Endothelial cell (in vitro differentiated cells): ENCODE measurements at regions not wholly inside any gene's neighbourhood (a gene's known extent, or its start where the extent isn't known, plus 50 kb on each side); places are given as distances from the start of the nearest gene placed in this dataset.

ENCODE experiments used
- DNase-seq: peaks from one replicate; pipeline ENCODE4 v3.0.0; 2021; ENCODE audit warnings: low spot score
- H3K27ac Mint-ChIP-seq: one replicate; pipeline ENCODE4 v1.8.0; 2021; ENCODE audit warnings: mixed read lengths, inconsistent platforms; ENCODE audit not compliant: unreplicated experiment
- H3K27me3 Mint-ChIP-seq: one replicate; pipeline ENCODE4 v1.8.0; 2021; ENCODE audit warnings: mild to moderate bottlenecking, moderate library complexity, mixed read lengths, inconsistent platforms; ENCODE audit not compliant: unreplicated experiment
- H3K36me3 Mint-ChIP-seq: one replicate; pipeline ENCODE4 v1.8.0; 2021; ENCODE audit warnings: mild to moderate bottlenecking, low read depth, mixed read lengths, inconsistent platforms; ENCODE audit not compliant: unreplicated experiment
- H3K4me1 Mint-ChIP-seq: one replicate; pipeline ENCODE4 v1.8.0; 2021; ENCODE audit warnings: mild to moderate bottlenecking, mixed read lengths, inconsistent platforms; ENCODE audit not compliant: unreplicated experiment
- H3K4me3 Mint-ChIP-seq: one replicate; pipeline ENCODE4 v1.8.0; 2021; ENCODE audit warnings: mild to moderate bottlenecking, mixed read lengths, inconsistent platforms; ENCODE audit not compliant: unreplicated experiment
- H3K9me3 Mint-ChIP-seq: one replicate; pipeline ENCODE4 v1.8.0; 2021; ENCODE audit warnings: mixed read lengths, inconsistent platforms; ENCODE audit not compliant: unreplicated experiment
- CTCF ChIP-seq: fragments of 200-600 bp; sonication (generic); IDR thresholded peaks from one replicate; pipeline ENCODE4 v1.5.0; 2021; ENCODE audit warnings: antibody characterized with exemption; ENCODE audit not compliant: unreplicated experiment

GRCh38 chr18:45227001-45227742, 388.1 kb upstream of the SLC14A2 start:
- no peak for DNase-seq
- no peaks in the 10 kb centered on the region for H3K9me3 Mint-ChIP-seq
- H3K4me1 Mint-ChIP-seq = peaks cover 5% of the 10 kb centered on the region
- H3K4me3 Mint-ChIP-seq = no peak overlapping the region
- H3K36me3 Mint-ChIP-seq = no peaks in the 10 kb centered on the region
- H3K27ac Mint-ChIP-seq = no peak overlapping the region
- TF ChIP-seq CTCF = no peak
- no peaks in the 10 kb centered on the region for H3K27me3 Mint-ChIP-seq

- no peaks in the 10 kb centered on the region for H3K36me3 Mint-ChIP-seq
- peaks cover 8% of the 10 kb centered on the region for H3K4me1 Mint-ChIP-seq
- no peaks in the 10 kb centered on the region for H3K27me3 Mint-ChIP-seq
- DNase-seq = no peak
- no peak overlapping the region for H3K4me3 Mint-ChIP-seq
- H3K27ac Mint-ChIP-seq = no peak overlapping the region
- TF ChIP-seq CTCF = no peak
- no peaks in the 10 kb centered on the region for H3K9me3 Mint-ChIP-seq
Observed at GRCh38 chr18:45228796-45229388, 386.4 kb upstream of the SLC14A2 start.

GRCh38 chr18:45231617-45232016, 383.7 kb upstream of the SLC14A2 start:
- DNase-seq = no peak
- H3K4me3 Mint-ChIP-seq = no peak overlapping the region
- no peak for TF ChIP-seq CTCF

GRCh38 chr18:45232061-45232460, 383.2 kb upstream of the SLC14A2 start:
- Mint-ChIP-seq H3K27me3 (no peaks in the 10 kb centered on the region), H3K4me3 (no peak overlapping the region), H3K27ac (no peak overlapping the region), H3K4me1 (peaks cover 8% of the 10 kb centered on the region), H3K9me3 (no peaks in the 10 kb centered on the region), H3K36me3 (no peaks in the 10 kb centered on the region)
- DNase-seq = no peak
- no peak for TF ChIP-seq CTCF

More at GRCh38 chr18:45231617-45232016, 383.7 kb upstream of the SLC14A2 start:
- Mint-ChIP-seq H3K36me3 (no peaks in the 10 kb centered on the region), H3K27ac (no peak overlapping the region), H3K9me3 (no peaks in the 10 kb centered on the region), H3K4me1 (peaks cover 8% of the 10 kb centered on the region), H3K27me3 (no peaks in the 10 kb centered on the region)

GRCh38 chr18:45236676-45237075, 378.6 kb upstream of the SLC14A2 start:
- DNase-seq = no peak
- no peak overlapping the region for H3K4me3 Mint-ChIP-seq
- no peaks in the 10 kb centered on the region for H3K27me3 Mint-ChIP-seq
- peaks cover 13% of the 10 kb centered on the region for H3K4me1 Mint-ChIP-seq
- H3K9me3 Mint-ChIP-seq = no peaks in the 10 kb centered on the region
- no peak overlapping the region for H3K27ac Mint-ChIP-seq
- TF ChIP-seq CTCF = no peak
- no peaks in the 10 kb centered on the region for H3K36me3 Mint-ChIP-seq
